Ovary (tissue), 3 donors: ENCODE measurements at regions not wholly inside any gene's neighbourhood (a gene's known extent, or its start where the extent isn't known, plus 50 kb on each side); places are given as distances from the start of the nearest gene placed in this dataset.

Source experiments
- CTCF ChIP-seq, 3 donors: fragments of 450-650 bp in 2 of 3; fragments of 200-600 bp in 1 of 3; IDR thresholded peaks; one replicate each; pipeline versions ENCODE4 v1.5.1 to v1.8.0; 2016 to 2022; ENCODE audit warnings: antibody characterized with exemption in 3 of 3, mild to moderate bottlenecking in 1 of 3
- EP300 ChIP-seq: sonication (generic); formaldehyde crosslinking; IDR thresholded peaks from one replicate; pipeline ENCODE4 v1.6.1; 2017; ENCODE audit warnings: antibody characterized with exemption
- donor health status: DM: no; HTN: no; CAD: no.

- no peak for TF ChIP-seq CTCF (IDR thresholded peaks at IDR 0.05)
- TF ChIP-seq EP300: no peak
These were observed 88.6 kb downstream of the SCP2D1 start for GRCh38 chr20:18901980-18902737.
